GM23338 (cell line): ENCODE measurements at regions not wholly inside any gene's neighbourhood (a gene's known extent, or its start where the extent isn't known, plus 50 kb on each side); places are given as distances from the start of the nearest gene placed in this dataset.
"Not testable (repeated sequence)": the region's sequence is repeated elsewhere in the genome, so short reads cannot be mapped to it uniquely, and the experiment has no call there.

Experiments used
- CREB1 ChIP-seq: fragments of 250-450 bp; sonication (Bioruptor Pico); IDR thresholded peaks from 2 replicates; pipeline ENCODE4 v1.5.0; 2020; ENCODE audit warnings: low read depth, mild to moderate bottlenecking, moderate library complexity
- EZH2 ChIP-seq: fragments of 200-600 bp; sonication (generic); IDR thresholded peaks from one replicate; pipeline ENCODE4 v1.8.0; 2017; ENCODE audit warnings: antibody characterized with exemption, mild to moderate bottlenecking, low read depth; ENCODE audit not compliant: unreplicated experiment
- EZH2phosphoT487 ChIP-seq: fragments of 200-600 bp; sonication (generic); IDR thresholded peaks from one replicate; pipeline ENCODE4 v1.8.1; 2018; ENCODE audit warnings: antibody characterized with exemption; ENCODE audit not compliant: unreplicated experiment
- JUNB ChIP-seq: IDR thresholded peaks from one replicate; pipeline ENCODE4 v1.6.1; 2016; ENCODE audit warnings: antibody characterized with exemption; ENCODE audit not compliant: unreplicated experiment
- NANOG ChIP-seq: IDR thresholded peaks from 2 replicates; pipeline ENCODE4 v1.6.1; 2016; ENCODE audit warnings: antibody characterized with exemption, borderline replicate concordance
- POLR2AphosphoS5 ChIP-seq: IDR thresholded peaks from 2 replicates; pipeline ENCODE4 v1.6.1; 2016; ENCODE audit warnings: antibody characterized with exemption, low read depth
- ZNF462 ChIP-seq: fragments of 250-450 bp; sonication (Bioruptor Pico); IDR thresholded peaks from 2 replicates; pipeline ENCODE4 v1.5.0; 2020; ENCODE audit warnings: mild to moderate bottlenecking, moderate library complexity
- TF ChIP-seq, protein P1 (sequence below), 2 experiments: fragments of 200-600 bp in 1 of 2; sonication (generic) in 1 of 2; conservative IDR thresholded peaks; 2 replicates each; pipeline versions ENCODE4 v1.5.1 to v1.6.1; 2016 to 2017; ENCODE audit warnings: antibody characterized with exemption in 2 of 2, low read depth in 2 of 2, mild to moderate bottlenecking in 2 of 2, moderate library complexity in 1 of 2
- TF ChIP-seq, protein P2 (sequence below): IDR thresholded peaks from one replicate; pipeline ENCODE4 v1.6.1; 2018; ENCODE audit warnings: antibody characterized with exemption; ENCODE audit not compliant: unreplicated experiment
- TF ChIP-seq, protein P3 (sequence below): IDR thresholded peaks from 2 replicates; pipeline ENCODE4 v1.6.1; 2016; ENCODE audit warnings: antibody characterized with exemption

- TF ChIP-seq, protein P1, sequence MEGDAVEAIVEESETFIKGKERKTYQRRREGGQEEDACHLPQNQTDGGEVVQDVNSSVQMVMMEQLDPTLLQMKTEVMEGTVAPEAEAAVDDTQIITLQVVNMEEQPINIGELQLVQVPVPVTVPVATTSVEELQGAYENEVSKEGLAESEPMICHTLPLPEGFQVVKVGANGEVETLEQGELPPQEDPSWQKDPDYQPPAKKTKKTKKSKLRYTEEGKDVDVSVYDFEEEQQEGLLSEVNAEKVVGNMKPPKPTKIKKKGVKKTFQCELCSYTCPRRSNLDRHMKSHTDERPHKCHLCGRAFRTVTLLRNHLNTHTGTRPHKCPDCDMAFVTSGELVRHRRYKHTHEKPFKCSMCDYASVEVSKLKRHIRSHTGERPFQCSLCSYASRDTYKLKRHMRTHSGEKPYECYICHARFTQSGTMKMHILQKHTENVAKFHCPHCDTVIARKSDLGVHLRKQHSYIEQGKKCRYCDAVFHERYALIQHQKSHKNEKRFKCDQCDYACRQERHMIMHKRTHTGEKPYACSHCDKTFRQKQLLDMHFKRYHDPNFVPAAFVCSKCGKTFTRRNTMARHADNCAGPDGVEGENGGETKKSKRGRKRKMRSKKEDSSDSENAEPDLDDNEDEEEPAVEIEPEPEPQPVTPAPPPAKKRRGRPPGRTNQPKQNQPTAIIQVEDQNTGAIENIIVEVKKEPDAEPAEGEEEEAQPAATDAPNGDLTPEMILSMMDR (conservative IDR thresholded peaks at IDR 0.05; ENCODE audit: low read depth in 2 of 2) = not testable (repeated sequence)
- TF ChIP-seq EZH2; POLR2AphosphoS5; JUNB; ZNF462 (CRISPR knock-in tag); EZH2phosphoT487; CREB1; NANOG: not testable (repeated sequence)
- TF ChIP-seq, protein P2, sequence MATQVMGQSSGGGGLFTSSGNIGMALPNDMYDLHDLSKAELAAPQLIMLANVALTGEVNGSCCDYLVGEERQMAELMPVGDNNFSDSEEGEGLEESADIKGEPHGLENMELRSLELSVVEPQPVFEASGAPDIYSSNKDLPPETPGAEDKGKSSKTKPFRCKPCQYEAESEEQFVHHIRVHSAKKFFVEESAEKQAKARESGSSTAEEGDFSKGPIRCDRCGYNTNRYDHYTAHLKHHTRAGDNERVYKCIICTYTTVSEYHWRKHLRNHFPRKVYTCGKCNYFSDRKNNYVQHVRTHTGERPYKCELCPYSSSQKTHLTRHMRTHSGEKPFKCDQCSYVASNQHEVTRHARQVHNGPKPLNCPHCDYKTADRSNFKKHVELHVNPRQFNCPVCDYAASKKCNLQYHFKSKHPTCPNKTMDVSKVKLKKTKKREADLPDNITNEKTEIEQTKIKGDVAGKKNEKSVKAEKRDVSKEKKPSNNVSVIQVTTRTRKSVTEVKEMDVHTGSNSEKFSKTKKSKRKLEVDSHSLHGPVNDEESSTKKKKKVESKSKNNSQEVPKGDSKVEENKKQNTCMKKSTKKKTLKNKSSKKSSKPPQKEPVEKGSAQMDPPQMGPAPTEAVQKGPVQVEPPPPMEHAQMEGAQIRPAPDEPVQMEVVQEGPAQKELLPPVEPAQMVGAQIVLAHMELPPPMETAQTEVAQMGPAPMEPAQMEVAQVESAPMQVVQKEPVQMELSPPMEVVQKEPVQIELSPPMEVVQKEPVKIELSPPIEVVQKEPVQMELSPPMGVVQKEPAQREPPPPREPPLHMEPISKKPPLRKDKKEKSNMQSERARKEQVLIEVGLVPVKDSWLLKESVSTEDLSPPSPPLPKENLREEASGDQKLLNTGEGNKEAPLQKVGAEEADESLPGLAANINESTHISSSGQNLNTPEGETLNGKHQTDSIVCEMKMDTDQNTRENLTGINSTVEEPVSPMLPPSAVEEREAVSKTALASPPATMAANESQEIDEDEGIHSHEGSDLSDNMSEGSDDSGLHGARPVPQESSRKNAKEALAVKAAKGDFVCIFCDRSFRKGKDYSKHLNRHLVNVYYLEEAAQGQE = not testable (repeated sequence)
- TF ChIP-seq, protein P3, sequence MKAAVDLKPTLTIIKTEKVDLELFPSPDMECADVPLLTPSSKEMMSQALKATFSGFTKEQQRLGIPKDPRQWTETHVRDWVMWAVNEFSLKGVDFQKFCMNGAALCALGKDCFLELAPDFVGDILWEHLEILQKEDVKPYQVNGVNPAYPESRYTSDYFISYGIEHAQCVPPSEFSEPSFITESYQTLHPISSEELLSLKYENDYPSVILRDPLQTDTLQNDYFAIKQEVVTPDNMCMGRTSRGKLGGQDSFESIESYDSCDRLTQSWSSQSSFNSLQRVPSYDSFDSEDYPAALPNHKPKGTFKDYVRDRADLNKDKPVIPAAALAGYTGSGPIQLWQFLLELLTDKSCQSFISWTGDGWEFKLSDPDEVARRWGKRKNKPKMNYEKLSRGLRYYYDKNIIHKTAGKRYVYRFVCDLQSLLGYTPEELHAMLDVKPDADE = not testable (repeated sequence)
These were observed 473.1 kb downstream of the RNF144A start for GRCh38 chr2:7390311-7390710.
